ENCODE measurements at regions not wholly inside any gene's neighbourhood (a gene's known extent, or its start where the extent isn't known, plus 50 kb on each side); places are given as distances from the start of the nearest gene placed in this dataset.
A peak's percentile ranks its signal among the peaks of the same experiment; 100 is the strongest.

GRCh38 chr5:110242950-110243349, 483.5 kb downstream of the TMEM232 start (continued):
- TF ChIP-seq CEBPB (IDR thresholded peaks at IDR 0.05; ENCODE audit: borderline replicate concordance in 1 of 2, low read depth in 2 of 2, low read length in 2 of 2) (no peak), SMAD5 (IDR thresholded peaks at IDR 0.05; ENCODE audit: low read depth) (no peak), SKIL (IDR thresholded peaks at IDR 0.05; ENCODE audit: low read depth, poor library complexity, severe bottlenecking) (no peak), NFYA (IDR thresholded peaks at IDR 0.05; ENCODE audit: borderline replicate concordance, low read depth, low read length) (no peak), SIN3A (IDR thresholded peaks at IDR 0.05; ENCODE audit: low read depth, low read length) (no peak), NFXL1 (IDR thresholded peaks at IDR 0.05; ENCODE audit: borderline replicate concordance) (no peak), HDAC6 (IDR thresholded peaks at IDR 0.05; ENCODE audit: unreplicated experiment) (no peak), LARP7 (IDR thresholded peaks at IDR 0.05) (no peak)

- Histone ChIP-seq H3K9me3 (replicated peaks; ENCODE audit: control insufficient read depth, insufficient read depth, low read length) (no peaks in the 10 kb centered on the region), H3K36me3 (ENCODE audit: control insufficient read depth in 2 of 2, insufficient read depth in 2 of 2, low read length in 1 of 2) (no peaks in the 10 kb centered on the region), H4K20me1 (ENCODE audit: control insufficient read depth, insufficient read depth) (no peaks in the 10 kb centered on the region), H3K27me3 (replicated peaks in 1 of 2; ENCODE audit: control insufficient read depth in 2 of 2, insufficient read depth in 2 of 2, low read length in 1 of 2) (no peaks in the 10 kb centered on the region), H3K79me2 (ENCODE audit: control insufficient read depth, insufficient read depth, low read length) (no peaks in the 10 kb centered on the region), H3K4me1 (ENCODE audit: control insufficient read depth, insufficient read depth, low read length) (no peaks in the 10 kb centered on the region), H3K4me3 (no peak overlapping the region), H2AFZ (ENCODE audit: control insufficient read depth, low read depth, low read length) (no peak overlapping the region), H3K4me2 (ENCODE audit: control insufficient read depth, insufficient read depth) (no peak overlapping the region), H3K27ac (ENCODE audit: control insufficient read depth, insufficient read depth) (no peak overlapping the region), H3K9ac (ENCODE audit: control insufficient read depth, insufficient read depth, low read length) (no peak overlapping the region)
- FAIRE-seq (peak; percentile 13), DNase-seq (ENCODE audit: low read depth, low spot score) (no peak), ATAC-seq (no peak)
- in situ Hi-C loops (cut with MboI) (no loop called here), intact Hi-C loops (cut with micrococcal nuclease; ENCODE audit: unreplicated experiment) (no loop called here)
- SMC1A ChIA-PET (ENCODE audit: uncharacterized antibody, unreplicated experiment), result no interaction called here
- RAD21 ChIA-PET (ENCODE audit: unreplicated experiment), result no interaction called here
- POLR2A ChIA-PET, result no interaction called here
- CTCF ChIA-PET, result no interaction called here
- no peak for TF ChIP-seq SPI1 (IDR thresholded peaks at IDR 0.05; ENCODE audit: borderline replicate concordance, insufficient read depth, low read depth, low read length)
- TF ChIP-seq RAD51 (IDR thresholded peaks at IDR 0.05), result peak; percentile 55; the same call in 1 of the 2 replicates
- TF ChIP-seq SMC3 (IDR thresholded peaks at IDR 0.05; ENCODE audit: borderline replicate concordance, low read length), result no peak
- TF ChIP-seq NFXL1 (IDR thresholded peaks at IDR 0.05; ENCODE audit: borderline replicate concordance), result no peak
- TF ChIP-seq ELK1 (IDR thresholded peaks at IDR 0.05; ENCODE audit: low read depth, low read length), result no peak
- no peak for TF ChIP-seq ZBTB33 (IDR thresholded peaks at IDR 0.05)
- no peak for TF ChIP-seq SUZ12 (IDR thresholded peaks at IDR 0.05; ENCODE audit: unreplicated experiment)
- no peak for TF ChIP-seq MYB (IDR thresholded peaks at IDR 0.05; ENCODE audit: borderline replicate concordance, low read depth, low read length)
- WGBS (ENCODE audit: insufficient coverage, insufficient replicate concordance, low lambda C conversion rate, missing lambda C conversion rate), result 44% methylated on average over 3 of the region's 3 CpGs
- no TSS peak for BruUV-seq (replicated peaks)
Measured at GRCh38 chr5:110248921-110249320, 477.6 kb downstream of the TMEM232 start.

Data from GM12878 (cell line).